GM21447 (cell line): ENCODE measurements at regions not wholly inside any gene's neighbourhood (a gene's known extent, or its start where the extent isn't known, plus 50 kb on each side); places are given as distances from the start of the nearest gene placed in this dataset.

Experiments used
- ATAC-seq: cut with Tn5 transposase; IDR thresholded peaks from one replicate; pipeline ENCODE4 v1.9.1; 2021; ENCODE audit not compliant: unreplicated experiment

DNA sequence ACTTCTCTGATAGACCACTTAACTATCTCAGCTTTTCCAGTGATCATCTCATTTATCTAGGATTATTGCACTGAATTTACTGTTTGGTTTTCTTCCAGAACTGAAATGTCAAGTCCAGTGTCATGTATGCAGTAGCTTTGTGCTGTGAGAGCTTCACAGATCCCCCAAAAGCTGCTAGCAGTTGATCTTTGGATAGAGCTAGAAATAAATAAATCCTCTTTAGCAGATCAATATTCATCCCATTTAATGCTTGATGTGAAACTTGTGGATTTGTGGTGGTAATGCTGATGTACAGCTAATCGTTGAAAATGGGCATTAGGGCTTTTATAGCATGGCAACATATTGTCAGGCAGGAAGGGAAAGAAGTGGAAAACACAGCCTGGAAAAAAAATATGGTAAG is 509.6 kb upstream of the FAM241A start:
- no peak for ATAC-seq

DNA sequence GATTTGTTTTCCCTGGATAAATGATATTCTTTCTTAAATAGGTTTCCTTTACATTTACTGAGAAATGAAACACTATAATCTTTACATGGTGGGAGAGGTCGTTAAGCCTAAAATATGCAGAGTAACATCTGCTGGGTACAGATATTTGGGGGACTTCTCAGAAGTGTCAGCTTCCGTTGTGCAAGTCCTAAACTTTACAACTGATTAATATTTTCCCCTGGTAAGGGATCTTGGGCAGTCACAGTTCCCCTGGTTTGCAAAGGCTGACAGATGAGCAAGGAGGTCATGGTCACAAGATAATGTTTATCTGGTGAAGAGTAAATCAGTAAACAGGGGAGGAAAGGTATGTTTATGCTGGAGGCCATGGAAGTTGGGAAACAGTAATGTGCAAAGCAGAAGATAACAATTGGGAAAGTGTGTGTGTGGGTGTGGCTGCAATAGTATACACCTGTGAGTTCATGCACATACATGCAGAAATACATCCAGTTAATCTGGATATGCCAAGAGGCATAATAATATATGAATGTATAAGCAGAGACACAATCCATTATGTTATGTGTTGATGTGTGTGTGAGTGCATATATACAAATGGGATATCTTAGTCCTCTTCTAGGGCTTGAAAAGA is 508.2 kb upstream of the FAM241A start:
- ATAC-seq = no peak

DNA sequence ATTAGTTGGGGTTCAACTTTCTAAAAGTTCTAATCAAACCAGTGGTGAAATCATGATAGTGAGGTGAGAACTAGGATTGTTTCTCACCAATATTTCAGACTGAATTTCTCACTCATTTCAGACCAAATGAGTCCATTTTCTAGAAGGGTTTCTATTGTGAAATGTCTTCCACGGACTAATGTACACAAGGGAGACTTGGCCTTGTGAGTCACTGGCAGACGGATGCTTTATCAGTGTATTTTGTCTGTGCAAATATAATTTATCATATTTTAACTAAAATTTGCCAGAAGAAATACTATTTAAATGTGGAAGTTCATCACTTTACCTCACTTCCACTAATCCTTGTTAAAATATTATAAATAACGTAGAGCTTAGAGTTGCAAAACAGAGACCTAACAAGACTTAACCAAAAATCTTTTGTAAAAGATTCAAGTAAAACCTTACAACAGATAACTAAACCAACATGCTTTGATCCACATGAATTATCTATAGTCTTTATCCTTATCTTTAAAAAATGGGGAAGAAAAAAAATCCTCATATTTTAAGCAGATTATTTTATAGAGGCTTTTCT is 506.0 kb upstream of the FAM241A start:
- ATAC-seq = no peak

DNA sequence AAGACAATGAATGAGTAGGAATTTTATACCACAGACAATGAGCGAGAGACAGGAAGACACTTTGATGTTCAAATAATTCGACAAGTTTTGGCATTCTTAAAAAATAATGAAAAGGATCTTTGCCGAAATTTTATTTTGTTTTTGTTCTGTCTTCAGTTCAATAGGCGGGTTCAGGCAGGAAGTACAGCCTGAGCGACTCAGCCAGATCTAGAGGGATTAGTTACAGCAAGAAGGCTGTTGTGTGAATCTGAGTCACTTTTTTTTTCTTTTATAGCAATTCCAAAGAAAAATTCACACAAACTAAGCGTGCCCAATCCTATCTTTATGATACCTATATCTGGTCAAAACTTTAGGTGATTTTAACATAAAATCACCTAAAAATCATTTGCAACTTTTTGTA is 505.4 kb upstream of the FAM241A start:
- no peak for ATAC-seq

DNA sequence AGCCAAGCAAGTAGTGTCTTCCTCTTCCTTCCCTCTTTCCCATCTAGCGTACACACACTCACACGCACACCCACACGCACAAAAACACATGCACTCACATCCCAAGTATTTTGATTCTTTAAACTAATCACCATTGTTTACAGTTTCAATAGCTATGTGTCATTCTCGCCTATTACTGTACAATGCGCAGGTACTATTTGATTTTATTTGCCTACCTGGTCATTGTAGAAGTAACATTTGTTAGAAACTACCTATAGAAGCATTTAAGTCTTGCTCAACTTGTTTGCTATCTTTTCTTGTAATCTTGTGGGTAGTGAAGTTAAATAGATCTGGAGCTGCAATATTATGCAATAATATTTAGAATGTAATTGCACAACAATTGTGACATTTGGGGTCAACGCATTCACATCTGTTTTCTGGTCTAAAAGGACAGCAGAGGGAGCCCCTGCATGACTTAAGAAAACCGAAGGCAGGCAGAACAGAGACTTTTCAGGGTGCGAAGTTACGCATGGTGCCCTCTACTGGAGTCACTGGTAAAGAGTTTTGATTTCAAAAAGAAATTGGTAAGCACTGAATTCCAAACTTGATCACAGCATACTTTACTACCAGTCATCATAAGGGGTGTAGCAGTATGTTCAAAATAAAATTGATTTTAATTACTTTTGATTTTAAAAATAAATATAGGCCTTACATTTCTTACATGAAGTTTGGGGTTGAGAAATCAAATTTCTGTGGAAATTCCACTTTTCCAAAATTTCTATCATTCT is 503.3 kb upstream of the FAM241A start:
- peak; percentile 93 for ATAC-seq

DNA sequence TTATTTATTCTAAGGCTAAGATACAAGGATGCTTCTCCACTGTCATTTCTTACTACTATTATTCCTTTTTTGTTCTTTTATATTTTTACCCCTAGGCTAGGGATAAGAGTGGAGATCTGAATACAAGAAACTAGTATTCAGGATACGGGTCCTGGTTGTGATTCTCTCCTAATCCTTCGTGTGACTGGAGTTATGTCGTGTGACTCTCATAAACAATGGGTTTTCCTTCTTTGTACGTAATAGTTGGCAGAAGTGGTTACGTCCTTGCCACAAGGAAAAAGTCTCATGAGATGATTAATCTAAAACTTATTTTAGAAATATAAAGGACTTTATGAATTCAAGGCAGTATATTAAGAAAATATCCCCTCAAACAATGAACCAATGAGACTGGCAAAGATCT is 497.2 kb upstream of the FAM241A start:
- ATAC-seq = no peak

DNA sequence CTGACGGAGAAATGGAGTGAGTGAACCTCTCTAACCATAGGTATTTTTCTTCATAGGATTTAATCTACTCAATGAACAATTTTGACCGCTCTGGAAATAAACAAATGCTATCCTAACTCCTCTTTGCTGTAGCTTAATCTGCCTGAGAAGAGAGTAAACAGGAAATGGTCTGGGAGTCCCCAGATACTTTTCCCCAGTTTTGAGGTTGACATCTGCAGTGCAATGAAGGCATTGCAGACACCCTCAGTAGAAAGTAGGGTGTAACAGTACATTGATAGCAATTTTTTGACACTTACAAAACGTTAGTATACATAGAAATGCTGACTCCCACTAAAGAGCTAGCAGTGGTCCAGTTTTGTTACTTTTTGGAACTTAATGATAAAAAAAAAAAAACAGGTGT is 495.9 kb upstream of the FAM241A start:
- ATAC-seq = no peak

DNA sequence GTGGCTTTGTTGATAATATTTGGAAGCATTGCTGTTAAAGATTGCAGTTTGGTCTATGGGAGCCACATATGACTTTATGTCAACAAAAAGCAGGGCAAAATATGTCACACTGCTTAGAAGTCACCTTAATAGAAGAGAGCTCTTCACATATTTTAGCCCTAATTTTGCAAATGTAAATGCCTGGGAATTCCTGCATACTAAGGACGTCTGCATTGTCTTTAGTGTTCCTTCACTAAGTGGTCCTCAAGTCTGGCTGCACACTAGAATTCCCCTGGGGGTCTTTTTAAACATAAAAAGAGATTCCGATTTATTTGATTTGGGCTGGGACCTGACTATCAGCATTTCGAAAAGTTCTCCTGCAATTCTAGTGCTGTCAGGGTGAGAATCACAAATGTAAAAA is 495.1 kb upstream of the FAM241A start:
- ATAC-seq = no peak

DNA sequence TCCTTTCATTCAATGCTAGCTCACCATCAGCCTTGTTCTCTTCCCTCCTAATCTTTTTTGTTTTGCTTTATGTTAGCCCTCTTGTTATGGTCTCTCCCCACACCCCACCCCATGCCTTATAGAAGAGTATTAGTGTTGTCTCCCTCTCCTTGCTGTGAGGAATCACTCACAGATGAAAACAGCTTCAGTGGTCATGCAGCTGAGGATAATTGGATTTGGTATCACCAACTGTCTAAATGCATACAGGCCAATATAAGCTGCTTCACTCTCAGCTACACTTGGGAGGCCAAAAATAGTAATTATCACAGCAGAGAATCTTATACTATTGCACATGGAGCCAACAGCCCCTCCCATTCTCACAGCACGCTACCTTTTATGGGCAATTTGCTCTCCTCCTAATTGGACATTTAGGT is 494.6 kb upstream of the FAM241A start:
- ATAC-seq = no peak

DNA sequence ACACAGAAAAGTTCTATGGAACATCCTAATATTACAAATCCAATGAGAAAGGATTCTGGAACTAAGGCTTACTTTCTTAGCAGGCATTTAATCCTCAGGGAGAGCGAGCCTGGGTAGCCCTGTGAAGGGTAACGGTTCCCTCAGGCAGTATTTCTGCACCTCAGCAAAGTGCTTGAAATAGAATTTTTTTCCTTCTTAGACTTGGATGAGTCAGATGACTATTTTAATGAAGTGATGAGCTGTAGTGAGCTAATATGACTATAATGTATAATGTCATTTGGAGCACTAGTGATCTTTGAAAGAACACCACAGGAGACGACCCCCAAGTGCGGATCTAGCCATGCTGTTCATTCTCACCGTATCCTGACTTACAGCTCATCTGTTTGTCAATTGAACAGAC is 493.0 kb upstream of the FAM241A start:
- no peak for ATAC-seq

DNA sequence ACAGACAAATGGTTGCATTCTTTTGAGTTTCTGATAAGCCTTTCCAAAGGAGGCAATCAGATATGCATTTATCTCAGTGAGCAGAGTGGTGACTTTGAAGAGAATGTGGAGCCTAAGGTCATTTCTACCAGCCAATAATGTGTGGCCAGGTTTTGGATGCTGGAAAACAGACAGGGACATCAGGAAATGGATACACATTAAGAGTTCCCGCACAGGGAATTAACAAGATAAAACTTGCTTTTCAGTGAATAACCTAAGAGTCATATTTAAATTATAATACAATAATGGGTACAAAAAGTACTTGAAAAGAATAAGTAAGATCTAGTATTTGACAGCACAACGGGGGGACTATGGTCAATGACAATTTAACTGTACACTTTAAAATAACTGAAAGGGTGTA is 492.3 kb upstream of the FAM241A start:
- no peak for ATAC-seq

DNA sequence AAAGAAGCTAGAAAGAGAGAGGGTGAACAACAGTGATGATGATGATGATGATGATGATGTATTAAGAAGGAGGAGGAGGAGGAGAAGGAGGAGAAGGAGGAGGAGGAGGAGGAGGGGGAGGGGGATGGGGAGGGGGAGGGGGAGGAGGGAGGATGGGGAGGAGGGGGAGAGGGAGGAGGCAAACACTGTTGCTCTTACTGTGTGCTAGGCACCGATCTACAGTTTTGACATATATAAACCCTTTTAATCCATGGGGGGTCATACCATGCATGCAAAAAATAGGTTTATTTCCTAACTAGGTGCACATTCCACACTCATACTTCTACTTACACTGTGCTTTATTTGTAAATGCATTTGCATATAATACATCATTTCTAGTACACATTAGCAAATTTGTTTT is 482.8 kb upstream of the FAM241A start:
- ATAC-seq = no peak

DNA sequence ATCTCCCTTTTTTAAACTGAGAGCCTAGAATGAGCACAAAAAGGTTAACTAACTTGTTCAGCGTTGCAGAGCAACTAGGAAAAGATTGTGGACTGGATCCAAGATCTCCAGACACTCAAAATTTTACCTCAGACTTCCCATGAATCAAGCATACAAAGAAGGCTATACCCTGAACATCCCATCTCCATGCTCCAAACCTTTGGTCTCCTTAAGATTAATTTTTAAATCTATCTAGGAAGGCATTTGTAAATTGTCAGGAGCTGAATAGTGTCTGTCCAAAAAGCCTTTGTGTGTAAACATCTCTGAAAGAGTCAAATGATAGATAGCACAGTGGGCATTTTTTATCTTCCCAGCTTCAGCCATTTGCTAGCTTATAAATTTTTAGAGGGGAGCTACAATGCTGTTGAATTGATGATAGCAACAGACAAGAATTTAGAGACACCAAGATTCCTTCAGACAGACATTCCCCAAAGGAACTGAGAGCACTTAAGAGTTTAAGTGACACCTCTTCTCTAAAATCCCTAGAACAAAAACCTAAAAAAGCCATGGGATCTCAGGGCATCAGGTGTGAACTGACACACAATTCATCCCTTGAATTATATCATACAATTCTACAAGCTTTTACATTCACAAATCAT is 480.8 kb upstream of the FAM241A start:
- ATAC-seq = no peak

DNA sequence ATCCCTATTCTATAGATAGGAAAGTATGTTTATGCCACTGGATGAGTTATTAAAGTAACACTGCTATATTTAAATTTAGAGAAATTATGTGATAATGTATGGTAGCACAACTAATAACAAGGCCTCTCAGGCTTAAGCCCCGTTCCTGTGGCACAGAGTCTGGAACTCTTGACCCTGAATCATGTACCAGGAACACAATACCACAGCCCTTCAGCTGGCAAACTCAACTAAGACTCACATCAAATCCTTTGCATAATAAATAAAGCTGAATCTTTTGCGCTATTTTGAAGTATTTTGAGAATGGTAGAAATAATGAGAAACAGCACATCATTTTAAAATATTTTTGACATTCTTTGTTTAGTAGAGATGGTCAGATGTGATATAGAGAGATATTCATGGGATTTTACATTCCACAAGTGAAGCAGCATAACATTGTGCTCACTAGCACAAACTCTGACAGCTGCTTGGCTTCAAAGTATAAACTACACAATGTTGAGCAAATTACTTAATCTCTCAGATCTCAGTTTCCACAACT is 478.4 kb upstream of the FAM241A start:
- ATAC-seq = no peak

DNA sequence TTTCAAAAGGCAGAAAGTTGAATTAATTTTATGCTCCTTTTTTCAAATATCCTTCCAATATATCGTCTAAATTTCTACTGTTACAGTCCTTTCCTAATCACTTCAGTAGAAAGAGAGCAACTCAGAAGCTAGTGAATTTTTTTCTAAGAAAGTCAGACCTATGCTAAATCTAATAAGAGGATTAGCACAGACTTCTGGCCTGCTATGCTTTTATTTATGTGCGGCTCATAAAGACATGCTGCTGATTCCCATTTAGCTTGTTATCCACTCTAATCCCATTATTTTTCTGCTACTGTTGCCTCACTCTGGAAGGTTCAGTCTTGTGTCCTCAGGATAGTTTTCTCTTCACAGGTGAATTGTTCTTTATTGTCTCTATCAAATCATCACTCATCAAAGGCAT is 473.5 kb upstream of the FAM241A start:
- no peak for ATAC-seq

DNA sequence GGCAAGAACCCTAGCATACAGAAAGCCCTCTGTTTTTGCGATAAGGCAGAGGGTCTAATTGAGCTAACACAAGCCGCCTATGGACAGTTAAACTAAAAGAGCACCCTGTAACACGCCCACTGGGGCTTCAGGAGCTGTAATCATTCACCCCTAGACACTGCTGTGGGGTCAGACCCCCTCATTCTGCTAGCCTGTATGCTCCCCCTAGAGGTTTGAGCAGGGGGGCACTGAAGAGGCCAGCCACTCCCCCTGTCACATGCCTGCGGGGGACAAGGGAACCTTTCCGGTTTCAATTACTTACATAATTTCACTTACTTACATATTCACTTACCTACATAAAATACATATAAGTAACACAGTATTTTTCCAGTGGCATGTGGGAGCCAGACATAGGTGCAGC is 469.5 kb upstream of the FAM241A start:
- ATAC-seq = no peak

DNA sequence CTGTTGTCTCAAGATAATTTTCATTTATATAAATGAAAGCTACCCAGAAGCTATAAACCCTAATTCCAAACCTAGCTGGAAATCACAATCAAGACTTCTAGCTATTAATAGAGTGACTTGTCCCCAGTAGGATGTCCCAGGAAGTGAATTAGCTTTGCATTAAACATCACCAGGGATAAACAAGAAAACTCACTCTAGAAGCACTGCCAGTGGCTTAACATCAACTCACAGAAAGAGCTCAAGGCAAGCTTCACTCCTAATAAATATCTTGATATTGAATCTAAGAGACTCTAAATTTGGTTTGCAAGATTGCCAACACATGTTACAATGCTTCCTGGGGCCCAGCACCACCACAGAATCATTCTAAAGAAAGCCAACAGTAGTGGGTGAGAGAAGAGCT is 468.7 kb upstream of the FAM241A start:
- ATAC-seq = no peak

DNA sequence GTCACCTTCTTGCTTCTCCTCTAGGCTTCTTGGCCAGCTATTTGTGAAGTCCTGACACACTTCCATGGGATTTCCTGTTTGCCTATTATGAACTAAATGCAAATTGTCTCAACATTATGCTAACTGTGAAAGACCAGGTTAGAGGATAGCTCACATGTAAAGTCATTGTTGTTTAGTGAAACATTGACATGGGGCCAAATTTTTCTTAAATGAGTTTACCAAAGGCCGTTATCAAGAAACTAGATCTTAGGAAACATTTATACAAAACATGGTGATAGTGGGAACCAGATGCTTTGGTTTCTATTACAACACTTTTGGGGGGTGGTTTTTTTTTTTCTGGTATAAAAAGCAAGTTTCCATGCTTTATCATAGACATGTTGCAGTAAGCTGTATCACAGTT is 466.8 kb upstream of the FAM241A start:
- no peak for ATAC-seq

DNA sequence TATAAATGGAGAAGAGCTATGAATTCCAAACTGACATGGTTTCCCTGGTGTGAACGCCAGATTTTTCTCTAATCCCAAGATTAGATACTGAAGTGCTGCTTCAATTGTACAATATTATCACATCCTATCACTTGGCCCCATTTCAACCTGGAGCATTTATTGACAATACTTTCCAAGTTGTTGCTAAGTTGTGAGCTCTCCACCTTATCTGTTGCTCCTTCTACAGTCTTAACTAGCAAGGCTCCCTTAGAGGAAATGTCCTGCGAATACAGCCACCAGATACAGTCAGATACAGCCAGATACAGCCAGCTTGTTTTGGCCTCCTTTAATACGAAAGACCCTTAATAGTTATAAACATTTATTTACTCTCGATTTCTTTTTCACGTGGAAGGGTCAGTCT is 466.3 kb upstream of the FAM241A start:
- no peak for ATAC-seq

DNA sequence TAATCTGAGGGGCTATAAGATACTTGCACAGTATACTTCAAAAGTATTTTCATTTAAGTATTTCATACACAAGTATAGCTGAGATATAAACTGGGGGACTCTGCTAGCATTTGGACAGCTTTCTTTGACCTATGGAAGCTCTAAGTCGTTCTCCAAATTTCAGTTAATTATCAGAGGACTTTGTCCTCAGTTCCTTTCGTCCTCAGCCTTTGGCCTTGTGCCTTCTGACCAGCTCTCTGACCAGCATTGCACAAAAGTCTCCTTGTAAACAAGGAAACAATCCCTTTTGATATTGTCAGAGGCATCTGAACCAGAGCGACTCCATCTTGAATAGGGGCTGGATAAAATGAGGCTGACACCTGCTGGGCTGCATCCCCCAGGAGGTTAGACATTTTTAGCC is 464.0 kb upstream of the FAM241A start:
- ATAC-seq = no peak

DNA sequence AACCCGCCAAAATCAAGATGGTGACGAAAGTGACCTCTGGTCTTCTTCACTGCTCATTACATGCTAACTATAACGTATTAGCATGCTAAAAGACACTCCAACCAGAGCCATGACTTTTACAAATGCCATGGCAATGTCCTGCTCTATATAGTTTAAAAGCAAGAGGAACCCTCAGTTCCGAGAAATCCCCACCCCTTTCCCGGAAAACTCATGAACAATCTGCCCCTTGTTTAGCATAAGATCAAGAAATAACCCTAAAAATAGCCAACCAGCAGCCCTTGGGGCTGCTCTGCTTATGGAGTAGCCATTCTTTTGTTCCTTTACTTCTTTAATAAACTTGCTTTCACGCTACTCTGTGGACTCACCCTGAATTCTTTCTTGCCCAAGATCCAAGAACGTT is 463.5 kb upstream of the FAM241A start:
- ATAC-seq = no peak

DNA sequence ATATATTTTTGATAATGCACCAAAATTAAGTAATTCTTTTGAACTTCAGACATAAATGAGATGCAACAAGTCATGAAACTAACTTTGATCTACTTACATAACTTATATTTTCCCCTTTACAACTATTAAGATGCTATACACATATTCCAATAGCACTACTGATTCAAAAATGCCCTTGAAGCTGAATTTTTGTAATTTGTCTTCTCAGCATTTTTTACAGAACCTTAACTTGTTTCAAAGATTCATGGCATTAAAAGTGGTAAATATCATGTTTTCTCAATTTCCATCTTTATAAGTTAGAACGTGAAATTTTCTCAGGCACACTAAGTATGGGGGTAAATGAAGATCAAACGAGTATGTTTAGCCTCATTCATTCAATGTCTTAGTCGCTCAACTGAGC is 460.0 kb upstream of the FAM241A start:
- ATAC-seq = no peak
